ENCODE measurements at regions not wholly inside any gene's neighbourhood (a gene's known extent, or its start where the extent isn't known, plus 50 kb on each side); places are given as distances from the start of the nearest gene placed in this dataset.

- TF ChIP-seq CTCF (IDR thresholded peaks at IDR 0.05) (no peak), POLR2AphosphoS5 (IDR thresholded peaks at IDR 0.05) (no peak)
Measured at GRCh38 chr6:139762587-139763031, 388.2 kb upstream of the CITED2 start.
